WTC11 (cell line): ENCODE measurements at regions not wholly inside any gene's neighbourhood (a gene's known extent, or its start where the extent isn't known, plus 50 kb on each side); places are given as distances from the start of the nearest gene placed in this dataset.

Source experiments
- ATAC-seq: fragments of 200-7000 bp; cut with Tn5 transposase; 2 replicates; pipeline ENCODE4 v1.10.0; 2021; ENCODE audit warnings: mild to moderate bottlenecking, moderate library complexity
- CTCF ChIA-PET: fragments of 300-600 bp; sonication (Branson Sonifier 250); formaldehyde crosslinking; loops from one replicate; lab custom pipeline; 2021; ENCODE audit warnings: antibody characterized with exemption; lab: Charles Lee
- POLR2A ChIA-PET: fragments of 350-600 bp; sonication (Branson Sonifier 250); formaldehyde crosslinking; loops from one replicate; lab custom pipeline; 2021; ENCODE audit warnings: antibody characterized with exemption; lab: Charles Lee
- DNase-seq: peaks from one replicate; pipeline ENCODE4 v3.0.0; 2021; ENCODE audit warnings: low spot score
- H3K27ac Mint-ChIP-seq: 2 replicates; pipeline ENCODE4 v1.8.0; 2021; ENCODE audit warnings: mixed read lengths
- H3K27me3 Mint-ChIP-seq: 2 replicates; pipeline ENCODE4 v1.8.0; 2021; ENCODE audit warnings: low read depth, mild to moderate bottlenecking, moderate library complexity, mixed read lengths
- H3K36me3 Mint-ChIP-seq: 2 replicates; pipeline ENCODE4 v1.8.0; 2021; ENCODE audit warnings: mixed read lengths
- H3K4me1 Mint-ChIP-seq: 2 replicates; pipeline ENCODE4 v1.8.0; 2022; ENCODE audit warnings: mixed read lengths
- H3K4me3 Mint-ChIP-seq: 2 replicates; pipeline ENCODE4 v1.8.0; 2021; ENCODE audit warnings: mild to moderate bottlenecking, moderate library complexity, mixed read lengths
- H3K9me3 Mint-ChIP-seq: 2 replicates; pipeline ENCODE4 v1.8.0; 2021; ENCODE audit warnings: mixed read lengths
- ATF1 ChIP-seq: sonication (generic); formaldehyde crosslinking; IDR thresholded peaks from 2 replicates; pipeline ENCODE4 v1.8.1; 2023; ENCODE audit warnings: mild to moderate bottlenecking, moderate library complexity, missing genetic modification reagents
- ESRRA ChIP-seq: sonication (generic); formaldehyde crosslinking; IDR thresholded peaks from 2 replicates; pipeline ENCODE4 v1.8.1; 2022; ENCODE audit warnings: mild to moderate bottlenecking, missing genetic modification reagents, borderline replicate concordance
- GABPB1 ChIP-seq: sonication (generic); formaldehyde crosslinking; IDR thresholded peaks from 2 replicates; pipeline ENCODE4 v1.8.1; 2023; ENCODE audit warnings: mild to moderate bottlenecking, missing genetic modification reagents
- GRHL2 ChIP-seq: fragments of 250-450 bp; sonication (Bioruptor Pico); IDR thresholded peaks from 2 replicates; pipeline ENCODE4 v1.8.0; 2022; ENCODE audit warnings: mild to moderate bottlenecking, moderate library complexity; ENCODE audit not compliant: insufficient replicate concordance, severe bottlenecking
- JAZF1 ChIP-seq: fragments of 250-450 bp; sonication (Bioruptor Pico); IDR thresholded peaks from 2 replicates; pipeline ENCODE4 v1.9.0; 2021; ENCODE audit warnings: moderate library complexity, mild to moderate bottlenecking, inconsistent platforms
- JUN ChIP-seq: sonication (generic); formaldehyde crosslinking; IDR thresholded peaks from 2 replicates; pipeline ENCODE4 v1.8.0; 2023; ENCODE audit warnings: mild to moderate bottlenecking, missing genetic modification reagents
- KAT7 ChIP-seq: sonication (generic); formaldehyde crosslinking; IDR thresholded peaks from 2 replicates; pipeline ENCODE4 v1.8.1; 2023; ENCODE audit warnings: missing genetic modification reagents, mild to moderate bottlenecking, borderline replicate concordance
- NR1H2 ChIP-seq: sonication (generic); formaldehyde crosslinking; IDR thresholded peaks from 2 replicates; pipeline ENCODE4 v1.9.0; 2021; ENCODE audit warnings: mild to moderate bottlenecking, moderate library complexity, missing genetic modification reagents
- NR3C1 ChIP-seq: sonication (generic); formaldehyde crosslinking; conservative IDR thresholded peaks from 2 replicates; pipeline ENCODE4 v1.8.1; 2023; ENCODE audit warnings: low read depth, mild to moderate bottlenecking, missing genetic modification reagents
- SMAD3 ChIP-seq: sonication (generic); formaldehyde crosslinking; IDR thresholded peaks from 2 replicates; pipeline ENCODE4 v1.8.0; 2022; ENCODE audit warnings: missing genetic modification reagents, mild to moderate bottlenecking, borderline replicate concordance
- ZNF121 ChIP-seq: sonication (generic); formaldehyde crosslinking; IDR thresholded peaks from 2 replicates; pipeline ENCODE4 v1.8.0; 2023; ENCODE audit warnings: missing genetic modification reagents
- ZNF219 ChIP-seq: sonication (generic); formaldehyde crosslinking; IDR thresholded peaks from 2 replicates; pipeline ENCODE4 v1.8.0; 2023; ENCODE audit warnings: missing genetic modification reagents, mild to moderate bottlenecking, borderline replicate concordance
- ZNF416 ChIP-seq: fragments of 250-450 bp; sonication (Bioruptor Pico); IDR thresholded peaks from 2 replicates; pipeline ENCODE4 v1.9.0; 2021; ENCODE audit warnings: mild to moderate bottlenecking, inconsistent platforms
- TF ChIP-seq, protein P1 (sequence below): sonication (generic); formaldehyde crosslinking; IDR thresholded peaks from 2 replicates; pipeline ENCODE4 v1.8.1; 2022; ENCODE audit warnings: low read depth, missing genetic modification reagents, borderline replicate concordance
- TF ChIP-seq, protein P2 (sequence below): sonication (generic); formaldehyde crosslinking; IDR thresholded peaks from 2 replicates; pipeline ENCODE4 v1.8.1; 2023; ENCODE audit warnings: mild to moderate bottlenecking, missing genetic modification reagents, moderate library complexity
- TF ChIP-seq, protein P3 (sequence below): sonication (generic); formaldehyde crosslinking; IDR thresholded peaks from 2 replicates; pipeline ENCODE4 v1.8.1; 2022; ENCODE audit warnings: low read depth, mild to moderate bottlenecking, moderate library complexity, missing genetic modification reagents, borderline replicate concordance
- TF ChIP-seq, protein P4 (sequence below): sonication (generic); formaldehyde crosslinking; IDR thresholded peaks from 2 replicates; pipeline ENCODE4 v1.8.1; 2022; ENCODE audit warnings: mild to moderate bottlenecking, missing genetic modification reagents, moderate library complexity, borderline replicate concordance
- TF ChIP-seq, protein P5 (sequence below): sonication (generic); formaldehyde crosslinking; IDR thresholded peaks from 2 replicates; pipeline ENCODE4 v1.8.1; 2023; ENCODE audit warnings: mild to moderate bottlenecking, missing genetic modification reagents, borderline replicate concordance
- TF ChIP-seq, protein P6 (sequence below): fragments of 250-450 bp; sonication (Bioruptor Pico); IDR thresholded peaks from 2 replicates; pipeline ENCODE4 v1.9.0; 2021; ENCODE audit warnings: mild to moderate bottlenecking
- TF ChIP-seq, protein P7 (sequence below): sonication (generic); formaldehyde crosslinking; IDR thresholded peaks from 2 replicates; pipeline ENCODE4 v1.8.1; 2023; ENCODE audit warnings: mild to moderate bottlenecking, moderate library complexity, missing genetic modification reagents

DNA sequence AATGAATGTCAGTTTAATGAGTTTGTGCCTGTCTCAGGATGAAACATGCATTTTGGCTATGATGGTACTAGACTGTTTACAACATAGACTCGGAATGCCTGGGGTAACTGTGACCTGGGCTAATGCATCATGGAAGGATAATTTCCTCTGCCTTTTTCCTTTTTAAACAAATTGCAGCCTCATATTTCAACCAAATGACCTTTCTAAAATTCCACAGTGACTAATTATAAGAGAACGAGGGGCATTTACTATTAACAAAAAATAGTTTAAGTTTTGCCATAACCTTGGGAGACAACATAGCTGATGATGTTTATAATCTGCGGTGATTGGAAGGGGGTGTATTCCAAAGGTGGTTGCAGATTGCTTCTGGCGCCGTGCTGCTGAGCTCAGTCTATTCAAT, 1140.5 kb downstream of the GALC start:
- TF ChIP-seq SMAD3 (CRISPR knock-in tag): no peak
- TF ChIP-seq, protein P1, sequence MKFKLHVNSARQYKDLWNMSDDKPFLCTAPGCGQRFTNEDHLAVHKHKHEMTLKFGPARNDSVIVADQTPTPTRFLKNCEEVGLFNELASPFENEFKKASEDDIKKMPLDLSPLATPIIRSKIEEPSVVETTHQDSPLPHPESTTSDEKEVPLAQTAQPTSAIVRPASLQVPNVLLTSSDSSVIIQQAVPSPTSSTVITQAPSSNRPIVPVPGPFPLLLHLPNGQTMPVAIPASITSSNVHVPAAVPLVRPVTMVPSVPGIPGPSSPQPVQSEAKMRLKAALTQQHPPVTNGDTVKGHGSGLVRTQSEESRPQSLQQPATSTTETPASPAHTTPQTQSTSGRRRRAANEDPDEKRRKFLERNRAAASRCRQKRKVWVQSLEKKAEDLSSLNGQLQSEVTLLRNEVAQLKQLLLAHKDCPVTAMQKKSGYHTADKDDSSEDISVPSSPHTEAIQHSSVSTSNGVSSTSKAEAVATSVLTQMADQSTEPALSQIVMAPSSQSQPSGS (CRISPR knock-in tag): no peak
- no peak for TF ChIP-seq ZNF219 (CRISPR knock-in tag)
- TF ChIP-seq, protein P2, sequence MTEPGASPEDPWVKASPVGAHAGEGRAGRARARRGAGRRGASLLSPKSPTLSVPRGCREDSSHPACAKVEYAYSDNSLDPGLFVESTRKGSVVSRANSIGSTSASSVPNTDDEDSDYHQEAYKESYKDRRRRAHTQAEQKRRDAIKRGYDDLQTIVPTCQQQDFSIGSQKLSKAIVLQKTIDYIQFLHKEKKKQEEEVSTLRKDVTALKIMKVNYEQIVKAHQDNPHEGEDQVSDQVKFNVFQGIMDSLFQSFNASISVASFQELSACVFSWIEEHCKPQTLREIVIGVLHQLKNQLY (CRISPR knock-in tag): no peak
- no peak for TF ChIP-seq NR1H2 (CRISPR knock-in tag)
- no peak for TF ChIP-seq GRHL2 (CRISPR knock-in tag)
- TF ChIP-seq, protein P3, sequence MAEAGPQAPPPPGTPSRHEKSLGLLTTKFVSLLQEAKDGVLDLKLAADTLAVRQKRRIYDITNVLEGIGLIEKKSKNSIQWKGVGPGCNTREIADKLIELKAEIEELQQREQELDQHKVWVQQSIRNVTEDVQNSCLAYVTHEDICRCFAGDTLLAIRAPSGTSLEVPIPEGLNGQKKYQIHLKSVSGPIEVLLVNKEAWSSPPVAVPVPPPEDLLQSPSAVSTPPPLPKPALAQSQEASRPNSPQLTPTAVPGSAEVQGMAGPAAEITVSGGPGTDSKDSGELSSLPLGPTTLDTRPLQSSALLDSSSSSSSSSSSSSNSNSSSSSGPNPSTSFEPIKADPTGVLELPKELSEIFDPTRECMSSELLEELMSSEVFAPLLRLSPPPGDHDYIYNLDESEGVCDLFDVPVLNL (CRISPR knock-in tag): no peak
- TF ChIP-seq, protein P4, sequence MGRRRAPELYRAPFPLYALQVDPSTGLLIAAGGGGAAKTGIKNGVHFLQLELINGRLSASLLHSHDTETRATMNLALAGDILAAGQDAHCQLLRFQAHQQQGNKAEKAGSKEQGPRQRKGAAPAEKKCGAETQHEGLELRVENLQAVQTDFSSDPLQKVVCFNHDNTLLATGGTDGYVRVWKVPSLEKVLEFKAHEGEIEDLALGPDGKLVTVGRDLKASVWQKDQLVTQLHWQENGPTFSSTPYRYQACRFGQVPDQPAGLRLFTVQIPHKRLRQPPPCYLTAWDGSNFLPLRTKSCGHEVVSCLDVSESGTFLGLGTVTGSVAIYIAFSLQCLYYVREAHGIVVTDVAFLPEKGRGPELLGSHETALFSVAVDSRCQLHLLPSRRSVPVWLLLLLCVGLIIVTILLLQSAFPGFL (CRISPR knock-in tag): no peak
- no peak for TF ChIP-seq KAT7 (CRISPR knock-in tag)
- TF ChIP-seq, protein P5, sequence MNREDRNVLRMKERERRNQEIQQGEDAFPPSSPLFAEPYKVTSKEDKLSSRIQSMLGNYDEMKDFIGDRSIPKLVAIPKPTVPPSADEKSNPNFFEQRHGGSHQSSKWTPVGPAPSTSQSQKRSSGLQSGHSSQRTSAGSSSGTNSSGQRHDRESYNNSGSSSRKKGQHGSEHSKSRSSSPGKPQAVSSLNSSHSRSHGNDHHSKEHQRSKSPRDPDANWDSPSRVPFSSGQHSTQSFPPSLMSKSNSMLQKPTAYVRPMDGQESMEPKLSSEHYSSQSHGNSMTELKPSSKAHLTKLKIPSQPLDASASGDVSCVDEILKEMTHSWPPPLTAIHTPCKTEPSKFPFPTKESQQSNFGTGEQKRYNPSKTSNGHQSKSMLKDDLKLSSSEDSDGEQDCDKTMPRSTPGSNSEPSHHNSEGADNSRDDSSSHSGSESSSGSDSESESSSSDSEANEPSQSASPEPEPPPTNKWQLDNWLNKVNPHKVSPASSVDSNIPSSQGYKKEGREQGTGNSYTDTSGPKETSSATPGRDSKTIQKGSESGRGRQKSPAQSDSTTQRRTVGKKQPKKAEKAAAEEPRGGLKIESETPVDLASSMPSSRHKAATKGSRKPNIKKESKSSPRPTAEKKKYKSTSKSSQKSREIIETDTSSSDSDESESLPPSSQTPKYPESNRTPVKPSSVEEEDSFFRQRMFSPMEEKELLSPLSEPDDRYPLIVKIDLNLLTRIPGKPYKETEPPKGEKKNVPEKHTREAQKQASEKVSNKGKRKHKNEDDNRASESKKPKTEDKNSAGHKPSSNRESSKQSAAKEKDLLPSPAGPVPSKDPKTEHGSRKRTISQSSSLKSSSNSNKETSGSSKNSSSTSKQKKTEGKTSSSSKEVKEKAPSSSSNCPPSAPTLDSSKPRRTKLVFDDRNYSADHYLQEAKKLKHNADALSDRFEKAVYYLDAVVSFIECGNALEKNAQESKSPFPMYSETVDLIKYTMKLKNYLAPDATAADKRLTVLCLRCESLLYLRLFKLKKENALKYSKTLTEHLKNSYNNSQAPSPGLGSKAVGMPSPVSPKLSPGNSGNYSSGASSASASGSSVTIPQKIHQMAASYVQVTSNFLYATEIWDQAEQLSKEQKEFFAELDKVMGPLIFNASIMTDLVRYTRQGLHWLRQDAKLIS (CRISPR knock-in tag): no peak
- TF ChIP-seq JAZF1 (CRISPR knock-in tag): no peak
- no peak for TF ChIP-seq NR3C1 (CRISPR knock-in tag)
- no peak for TF ChIP-seq GABPB1
- no peak for TF ChIP-seq ZNF121 (CRISPR knock-in tag)
- TF ChIP-seq ESRRA: no peak
- TF ChIP-seq, protein P6, sequence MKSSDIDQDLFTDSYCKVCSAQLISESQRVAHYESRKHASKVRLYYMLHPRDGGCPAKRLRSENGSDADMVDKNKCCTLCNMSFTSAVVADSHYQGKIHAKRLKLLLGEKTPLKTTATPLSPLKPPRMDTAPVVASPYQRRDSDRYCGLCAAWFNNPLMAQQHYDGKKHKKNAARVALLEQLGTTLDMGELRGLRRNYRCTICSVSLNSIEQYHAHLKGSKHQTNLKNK: no peak
- no peak for TF ChIP-seq JUN
- no peaks in the 10 kb centered on the region for H3K36me3 Mint-ChIP-seq
- DNase-seq (no peak), ATAC-seq (no peak)
- H3K27me3 Mint-ChIP-seq: no peaks in the 10 kb centered on the region
- no peak overlapping the region for H3K4me3 Mint-ChIP-seq
- H3K4me1 Mint-ChIP-seq: no peaks in the 10 kb centered on the region
- H3K9me3 Mint-ChIP-seq: no peaks in the 10 kb centered on the region
- ChIA-PET POLR2A (no interaction called here), CTCF (no interaction called here)
- no peak overlapping the region for H3K27ac Mint-ChIP-seq

DNA sequence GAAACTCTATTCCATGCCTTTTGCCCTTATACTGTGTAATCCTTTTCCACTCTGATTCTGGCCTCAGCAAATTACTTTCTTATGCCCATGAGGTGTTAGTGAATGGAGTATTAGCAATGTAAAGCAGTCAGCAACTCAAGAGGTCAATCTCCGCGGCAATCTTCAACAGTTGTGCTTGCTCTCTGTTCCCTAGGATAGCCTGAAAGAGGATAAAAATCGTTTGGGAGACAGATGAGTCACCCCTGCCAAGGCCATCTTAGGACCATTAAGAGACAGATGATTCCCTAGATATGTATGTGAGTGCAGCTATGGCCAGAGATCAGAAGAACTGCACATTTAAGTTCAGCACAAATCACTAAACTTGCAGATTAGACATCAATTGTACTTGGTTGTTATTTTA, 1145.8 kb downstream of the GALC start:
- H3K36me3 Mint-ChIP-seq: no peaks in the 10 kb centered on the region
- H3K27me3 Mint-ChIP-seq: no peaks in the 10 kb centered on the region
- ATAC-seq: no peak
- peaks cover 16% of the 10 kb centered on the region for H3K4me1 Mint-ChIP-seq
- no peak for TF ChIP-seq ZNF416
- TF ChIP-seq ZNF121 (CRISPR knock-in tag): no peak
- no peak for TF ChIP-seq GABPB1
- TF ChIP-seq, protein P7, sequence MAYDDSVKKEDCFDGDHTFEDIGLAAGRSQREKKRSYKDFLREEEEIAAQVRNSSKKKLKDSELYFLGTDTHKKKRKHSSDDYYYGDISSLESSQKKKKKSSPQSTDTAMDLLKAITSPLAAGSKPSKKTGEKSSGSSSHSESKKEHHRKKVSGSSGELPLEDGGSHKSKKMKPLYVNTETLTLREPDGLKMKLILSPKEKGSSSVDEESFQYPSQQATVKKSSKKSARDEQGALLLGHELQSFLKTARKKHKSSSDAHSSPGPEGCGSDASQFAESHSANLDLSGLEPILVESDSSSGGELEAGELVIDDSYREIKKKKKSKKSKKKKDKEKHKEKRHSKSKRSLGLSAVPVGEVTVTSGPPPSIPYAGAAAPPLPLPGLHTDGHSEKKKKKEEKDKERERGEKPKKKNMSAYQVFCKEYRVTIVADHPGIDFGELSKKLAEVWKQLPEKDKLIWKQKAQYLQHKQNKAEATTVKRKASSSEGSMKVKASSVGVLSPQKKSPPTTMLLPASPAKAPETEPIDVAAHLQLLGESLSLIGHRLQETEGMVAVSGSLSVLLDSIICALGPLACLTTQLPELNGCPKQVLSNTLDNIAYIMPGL: no peak
- no peak for TF ChIP-seq ATF1 (CRISPR knock-in tag)
- no peak overlapping the region for H3K27ac Mint-ChIP-seq
- DNase-seq: no peak
- CTCF ChIA-PET: no interaction called here
- no peaks in the 10 kb centered on the region for H3K9me3 Mint-ChIP-seq
- no peak overlapping the region for H3K4me3 Mint-ChIP-seq
- POLR2A ChIA-PET: no interaction called here
